ENCODE measurements at regions not wholly inside any gene's neighbourhood (a gene's known extent, or its start where the extent isn't known, plus 50 kb on each side); places are given as distances from the start of the nearest gene placed in this dataset.
"Not testable (repeated sequence)": the region's sequence is repeated elsewhere in the genome, so short reads cannot be mapped to it uniquely, and the experiment has no call there.

- DNase-seq: no peak
Measured at GRCh38 chr6:169378620-169379381, 125.2 kb upstream of the THBS2 start.

- no peak for DNase-seq
Measured at GRCh38 chr6:169376458-169376857, 122.8 kb upstream of the THBS2 start.

- DNase-seq: no peak
Measured at GRCh38 chr6:169372589-169372988, 118.9 kb upstream of the THBS2 start.

- no peak for DNase-seq
Measured at GRCh38 chr6:169371344-169372127, 117.9 kb upstream of the THBS2 start.

GRCh38 chr6:169370666-169371343 lies 117.2 kb upstream of the THBS2 start:
- DNase-seq: no peak

GRCh38 chr6:169370054-169370453 lies 116.4 kb upstream of the THBS2 start:
- no peak for DNase-seq

GRCh38 chr6:169368200-169368599 lies 114.6 kb upstream of the THBS2 start:
- DNase-seq: no peak

- DNase-seq: no peak
Measured at GRCh38 chr6:169367507-169367906, 113.9 kb upstream of the THBS2 start.

- no peak for DNase-seq
Measured at GRCh38 chr6:169366258-169366901, 112.7 kb upstream of the THBS2 start.

- DNase-seq: no peak
Measured at GRCh38 chr6:169365567-169366257, 112.1 kb upstream of the THBS2 start.

- DNase-seq: no peak
Measured at GRCh38 chr6:169363590-169363989, 109.9 kb upstream of the THBS2 start.

GRCh38 chr6:169362501-169363121 lies 109.0 kb upstream of the THBS2 start:
- DNase-seq: no peak

GRCh38 chr6:169355001-169355400 lies 101.4 kb upstream of the THBS2 start:
- not testable (repeated sequence) for DNase-seq

GRCh38 chr6:169345146-169345545 lies 91.5 kb upstream of the THBS2 start:
- DNase-seq: no peak

- no peak for DNase-seq
Measured at GRCh38 chr6:169344750-169345065, 91.1 kb upstream of the THBS2 start.

GRCh38 chr6:169343886-169344749 lies 90.5 kb upstream of the THBS2 start:
- DNase-seq: no peak

GRCh38 chr6:169342710-169343109 lies 89.1 kb upstream of the THBS2 start:
- DNase-seq: no peak

GRCh38 chr6:169341706-169342105 lies 88.1 kb upstream of the THBS2 start:
- no peak for DNase-seq

- no peak for DNase-seq
Measured at GRCh38 chr6:169341065-169341464, 87.4 kb upstream of the THBS2 start.

GRCh38 chr6:169340395-169340794 lies 86.7 kb upstream of the THBS2 start:
- no peak for DNase-seq

GRCh38 chr6:169339731-169340309 lies 86.2 kb upstream of the THBS2 start:
- no peak for DNase-seq

All from NCI-H226 (cell line).